ENCODE measurements at regions not wholly inside any gene's neighbourhood (a gene's known extent, or its start where the extent isn't known, plus 50 kb on each side); places are given as distances from the start of the nearest gene placed in this dataset.

- no peaks in the 10 kb centered on the region for H3K9me3 Mint-ChIP-seq (ENCODE audit: unreplicated experiment)
- BruUV-seq (replicated peaks) = no TSS peak
- ChIA-PET POLR2A (no interaction called here), CTCF (no interaction called here)
- H3K9me3 ChIP-seq = no peaks in the 10 kb centered on the region
- H3K27me3 Mint-ChIP-seq (ENCODE audit: insufficient read depth, unreplicated experiment) = no peaks in the 10 kb centered on the region
- DNase-seq = no peak
- intact Hi-C loops (cut with micrococcal nuclease; ENCODE audit: unreplicated experiment) = no loop called here
- H3K4me1 ChIP-seq = no peaks in the 10 kb centered on the region
- H3K36me3 ChIP-seq (ENCODE audit: control insufficient read depth, insufficient read depth, low read length) = no peaks in the 10 kb centered on the region
- H3K27me3 ChIP-seq (replicated peaks; ENCODE audit: control insufficient read depth, insufficient read depth, low read length) = no peaks in the 10 kb centered on the region
- H3K4me3 ChIP-seq (ENCODE audit: low read depth, low read length) = no peak overlapping the region
- H3K4me3 Mint-ChIP-seq (ENCODE audit: unreplicated experiment) = no peak overlapping the region
- no peak overlapping the region for H3K27ac Mint-ChIP-seq (ENCODE audit: unreplicated experiment)
- no peaks in the 10 kb centered on the region for H3K4me1 Mint-ChIP-seq (ENCODE audit: low read depth, unreplicated experiment)
- no peak for TF ChIP-seq CTCF (IDR thresholded peaks at IDR 0.05; ENCODE audit: insufficient read depth in 1 of 2, low read depth in 1 of 2, low read length in 1 of 2, severe bottlenecking in 1 of 2, unreplicated experiment in 1 of 2)
- no peaks in the 10 kb centered on the region for H3K36me3 Mint-ChIP-seq (ENCODE audit: insufficient read depth, unreplicated experiment)
Observed at GRCh38 chrX:38878641-38879340, 77.5 kb downstream of the MID1IP1 start.

- intact Hi-C loops (cut with micrococcal nuclease; ENCODE audit: unreplicated experiment) = loop anchor here (10.0 kb wide), 1 partner anchor 65 kb away; no protein-coding TSS in a partner anchor
- no peaks in the 10 kb centered on the region for H3K4me1 Mint-ChIP-seq (ENCODE audit: low read depth, unreplicated experiment)
- no peak overlapping the region for H3K4me3 Mint-ChIP-seq (ENCODE audit: unreplicated experiment)
- no peaks in the 10 kb centered on the region for H3K36me3 Mint-ChIP-seq (ENCODE audit: insufficient read depth, unreplicated experiment)
- no TSS peak for BruUV-seq (replicated peaks)
- H3K9me3 Mint-ChIP-seq (ENCODE audit: unreplicated experiment) = no peaks in the 10 kb centered on the region
- H3K27ac Mint-ChIP-seq (ENCODE audit: unreplicated experiment) = no peak overlapping the region
- H3K9me3 ChIP-seq = no peaks in the 10 kb centered on the region
- no peak for DNase-seq
- no peaks in the 10 kb centered on the region for H3K27me3 Mint-ChIP-seq (ENCODE audit: insufficient read depth, unreplicated experiment)
- TF ChIP-seq CTCF (IDR thresholded peaks at IDR 0.05; ENCODE audit: insufficient read depth in 1 of 2, low read depth in 1 of 2, low read length in 1 of 2, severe bottlenecking in 1 of 2, unreplicated experiment in 1 of 2) = no peak
- no peaks in the 10 kb centered on the region for H3K4me1 ChIP-seq
- ChIA-PET POLR2A (no interaction called here), CTCF (no interaction called here)
- H3K4me3 ChIP-seq (ENCODE audit: low read depth, low read length) = no peak overlapping the region
- H3K36me3 ChIP-seq (ENCODE audit: control insufficient read depth, insufficient read depth, low read length) = no peaks in the 10 kb centered on the region
- H3K27me3 ChIP-seq (replicated peaks; ENCODE audit: control insufficient read depth, insufficient read depth, low read length) = no peaks in the 10 kb centered on the region
Observed at GRCh38 chrX:38879631-38880220, 78.5 kb downstream of the MID1IP1 start.

GRCh38 chrX:38880296-38880854 is 79.1 kb downstream of the MID1IP1 start:
- no peak for DNase-seq
- Histone ChIP-seq H3K9me3 (no peaks in the 10 kb centered on the region), H3K4me3 (ENCODE audit: low read depth, low read length) (no peak overlapping the region), H3K36me3 (ENCODE audit: control insufficient read depth, insufficient read depth, low read length) (no peaks in the 10 kb centered on the region), H3K27me3 (replicated peaks; ENCODE audit: control insufficient read depth, insufficient read depth, low read length) (no peaks in the 10 kb centered on the region), H3K4me1 (no peaks in the 10 kb centered on the region)
- H3K4me3 Mint-ChIP-seq (ENCODE audit: unreplicated experiment) = no peak overlapping the region
- CTCF ChIA-PET = interaction anchor here (0.6 kb wide), 1 partner anchor 257 kb away, joined by 6 read pairs; no protein-coding TSS in a partner anchor
- no peaks in the 10 kb centered on the region for H3K9me3 Mint-ChIP-seq (ENCODE audit: unreplicated experiment)
- BruUV-seq (replicated peaks) = no TSS peak
- no peaks in the 10 kb centered on the region for H3K36me3 Mint-ChIP-seq (ENCODE audit: insufficient read depth, unreplicated experiment)
- no peaks in the 10 kb centered on the region for H3K4me1 Mint-ChIP-seq (ENCODE audit: low read depth, unreplicated experiment)
- no peak for TF ChIP-seq CTCF (IDR thresholded peaks at IDR 0.05; ENCODE audit: insufficient read depth in 1 of 2, low read depth in 1 of 2, low read length in 1 of 2, severe bottlenecking in 1 of 2, unreplicated experiment in 1 of 2)
- H3K27ac Mint-ChIP-seq (ENCODE audit: unreplicated experiment) = no peak overlapping the region
- no peaks in the 10 kb centered on the region for H3K27me3 Mint-ChIP-seq (ENCODE audit: insufficient read depth, unreplicated experiment)
- POLR2A ChIA-PET = no interaction called here
- intact Hi-C loops (cut with micrococcal nuclease; ENCODE audit: unreplicated experiment) = loop anchor here (10.0 kb wide), 1 partner anchor 66 kb away; no protein-coding TSS in a partner anchor

Measured in Caco-2 (cell line).